Activated CD4-positive, alpha-beta memory T cell treated with anti-CD3 and anti-CD28 coated beads, Interleukin-2, amount 10 ng/mL, durations not matched to agents 7 days and 5 days (primary cell): ENCODE measurements at regions not wholly inside any gene's neighbourhood (a gene's known extent, or its start where the extent isn't known, plus 50 kb on each side); places are given as distances from the start of the nearest gene placed in this dataset.

Experiments used
- CTCF ChIA-PET: fragments of 350-600 bp; sonication (Branson Sonifier 250); formaldehyde crosslinking; loops from one replicate; lab custom pipeline; 2021; ENCODE audit warnings: antibody characterized with exemption, inconsistent platforms; lab: Charles Lee
- POLR2A ChIA-PET: fragments of 350-600 bp; sonication (Branson Sonifier 250); formaldehyde crosslinking; loops from one replicate; lab custom pipeline; 2021; ENCODE audit warnings: antibody characterized with exemption; lab: Charles Lee
- DNase-seq: peaks from one replicate; pipeline ENCODE4 v3.0.0-alpha.2; 2020
- H3K27ac Mint-ChIP-seq: one replicate; pipeline ENCODE4 v1.8.0; 2021; ENCODE audit warnings: mild to moderate bottlenecking, mixed read lengths
- H3K27me3 Mint-ChIP-seq: one replicate; pipeline ENCODE4 v1.8.0; 2021; ENCODE audit warnings: mixed read lengths
- H3K36me3 Mint-ChIP-seq: one replicate; pipeline ENCODE4 v1.8.0; 2021; ENCODE audit warnings: low read depth, mixed read lengths
- H3K4me1 Mint-ChIP-seq: one replicate; pipeline ENCODE4 v1.8.0; 2021; ENCODE audit warnings: mixed read lengths
- H3K4me3 Mint-ChIP-seq: one replicate; pipeline ENCODE4 v1.8.0; 2021; ENCODE audit warnings: mild to moderate bottlenecking, mixed read lengths
- H3K9me3 Mint-ChIP-seq: one replicate; pipeline ENCODE4 v1.8.0; 2021; ENCODE audit warnings: mixed read lengths

- CTCF ChIA-PET: no interaction called here
- DNase-seq: no peak
- Mint-ChIP-seq H3K4me1 (no peaks in the 10 kb centered on the region), H3K4me3 (no peak overlapping the region), H3K36me3 (no peaks in the 10 kb centered on the region), H3K9me3 (peaks cover 4% of the 10 kb centered on the region), H3K27me3 (no peaks in the 10 kb centered on the region), H3K27ac (no peak overlapping the region)
- POLR2A ChIA-PET: no interaction called here
Measured at GRCh38 chr3:192013110-192013509, 552.1 kb downstream of the PYDC2 start.

DNA sequence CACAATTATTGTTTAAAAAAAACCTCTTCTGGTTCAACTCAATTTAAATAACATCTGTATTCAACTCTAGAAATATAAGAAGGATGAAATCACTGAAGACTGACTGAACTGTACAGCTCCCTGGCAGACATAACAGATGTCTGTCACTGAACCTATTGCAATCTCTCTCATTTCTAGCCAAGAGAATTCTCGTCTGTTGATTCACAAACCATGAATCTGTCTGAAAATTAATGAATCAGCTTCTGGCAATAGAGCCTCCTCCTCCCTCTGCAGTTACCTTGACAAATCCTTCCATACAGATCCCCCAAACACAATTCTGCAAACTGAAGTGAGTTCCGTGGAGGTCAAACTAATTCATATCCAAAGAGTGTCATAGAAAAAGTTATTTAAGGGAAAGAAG lies 561.4 kb downstream of the PYDC2 start:
- Mint-ChIP-seq H3K9me3 (peaks cover 3% of the 10 kb centered on the region), H3K36me3 (no peaks in the 10 kb centered on the region), H3K27me3 (no peaks in the 10 kb centered on the region), H3K4me3 (no peak overlapping the region), H3K4me1 (no peaks in the 10 kb centered on the region), H3K27ac (no peak overlapping the region)
- no peak for DNase-seq
- CTCF ChIA-PET: no interaction called here
- POLR2A ChIA-PET: no interaction called here

DNA sequence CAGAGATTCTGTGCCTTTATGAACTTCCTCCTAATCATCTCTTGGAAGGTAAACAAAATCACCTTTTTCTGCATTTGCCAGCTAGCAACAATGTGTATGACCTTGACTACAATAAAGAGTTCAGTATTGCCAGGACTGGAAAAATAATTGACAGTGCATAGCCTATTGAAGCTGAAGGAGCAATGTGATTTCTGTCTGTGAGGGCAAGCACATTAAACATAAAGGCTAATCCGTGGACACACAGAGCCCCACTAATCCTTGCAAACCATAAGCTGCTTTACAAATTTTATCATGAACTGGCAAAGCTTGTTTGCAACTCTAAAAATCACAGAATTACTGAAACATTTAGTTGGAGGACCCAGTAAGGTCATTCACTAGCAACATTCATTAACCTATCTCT lies 563.8 kb downstream of the PYDC2 start:
- H3K4me1 Mint-ChIP-seq: no peaks in the 10 kb centered on the region
- peaks cover 3% of the 10 kb centered on the region for H3K9me3 Mint-ChIP-seq
- DNase-seq: no peak
- no peaks in the 10 kb centered on the region for H3K36me3 Mint-ChIP-seq
- no peak overlapping the region for H3K27ac Mint-ChIP-seq
- H3K4me3 Mint-ChIP-seq: no peak overlapping the region
- H3K27me3 Mint-ChIP-seq: no peaks in the 10 kb centered on the region
- CTCF ChIA-PET: no interaction called here
- POLR2A ChIA-PET: no interaction called here

GRCh38 chr3:192026661-192027060 lies 565.7 kb downstream of the PYDC2 start:
- POLR2A ChIA-PET: no interaction called here
- no peak overlapping the region for H3K4me3 Mint-ChIP-seq
- H3K27ac Mint-ChIP-seq: no peak overlapping the region
- peaks cover 3% of the 10 kb centered on the region for H3K9me3 Mint-ChIP-seq
- no peak for DNase-seq
- CTCF ChIA-PET: no interaction called here
- H3K27me3 Mint-ChIP-seq: no peaks in the 10 kb centered on the region
- H3K36me3 Mint-ChIP-seq: no peaks in the 10 kb centered on the region
- H3K4me1 Mint-ChIP-seq: no peaks in the 10 kb centered on the region

GRCh38 chr3:192031941-192032340 lies 571.0 kb downstream of the PYDC2 start:
- no peaks in the 10 kb centered on the region for H3K4me1 Mint-ChIP-seq
- H3K27ac Mint-ChIP-seq: no peak overlapping the region
- H3K27me3 Mint-ChIP-seq: no peaks in the 10 kb centered on the region
- DNase-seq: no peak
- CTCF ChIA-PET: no interaction called here
- no peaks in the 10 kb centered on the region for H3K36me3 Mint-ChIP-seq
- H3K4me3 Mint-ChIP-seq: no peak overlapping the region
- POLR2A ChIA-PET: no interaction called here
- H3K9me3 Mint-ChIP-seq: peaks cover 4% of the 10 kb centered on the region

GRCh38 chr3:192033246-192033645 lies 572.3 kb downstream of the PYDC2 start:
- CTCF ChIA-PET: no interaction called here
- POLR2A ChIA-PET: no interaction called here
- Mint-ChIP-seq H3K4me3 (no peak overlapping the region), H3K27ac (no peak overlapping the region), H3K9me3 (peaks cover 4% of the 10 kb centered on the region), H3K4me1 (no peaks in the 10 kb centered on the region), H3K36me3 (no peaks in the 10 kb centered on the region), H3K27me3 (no peaks in the 10 kb centered on the region)
- no peak for DNase-seq

DNA sequence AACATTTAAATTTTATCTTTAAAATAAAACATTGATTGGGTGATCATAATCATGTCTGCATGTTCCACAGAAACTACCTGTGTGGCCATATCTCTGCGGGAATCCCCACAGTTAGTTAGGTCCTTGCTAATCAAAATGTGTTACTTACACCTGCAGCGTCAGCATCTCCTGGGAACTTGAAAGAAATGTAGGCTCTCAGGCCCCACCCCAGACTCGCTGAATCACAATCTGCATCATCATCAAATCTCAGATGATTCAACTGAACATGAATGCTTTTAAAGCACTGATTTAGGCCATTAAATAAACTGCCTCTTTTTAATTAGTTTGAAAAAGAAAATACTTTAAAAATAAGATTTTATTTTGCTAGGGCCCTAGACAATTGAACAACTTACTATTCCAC lies 577.8 kb downstream of the PYDC2 start:
- Mint-ChIP-seq H3K9me3 (peaks cover 4% of the 10 kb centered on the region), H3K4me1 (no peaks in the 10 kb centered on the region), H3K27ac (no peak overlapping the region), H3K27me3 (no peaks in the 10 kb centered on the region), H3K36me3 (no peaks in the 10 kb centered on the region), H3K4me3 (no peak overlapping the region)
- ChIA-PET CTCF (no interaction called here), POLR2A (no interaction called here)
- DNase-seq: no peak

- DNase-seq: no peak
- H3K4me1 Mint-ChIP-seq: no peaks in the 10 kb centered on the region
- CTCF ChIA-PET: no interaction called here
Measured at GRCh38 chr3:192039593-192039992, 578.6 kb downstream of the PYDC2 start.

GRCh38 chr3:192040282-192041043 lies 579.5 kb downstream of the PYDC2 start:
- no peak for DNase-seq
- ChIA-PET CTCF (no interaction called here), POLR2A (no interaction called here)
- H3K36me3 Mint-ChIP-seq: no peaks in the 10 kb centered on the region
- H3K4me3 Mint-ChIP-seq: no peak overlapping the region
- no peaks in the 10 kb centered on the region for H3K27me3 Mint-ChIP-seq
- peaks cover 7% of the 10 kb centered on the region for H3K9me3 Mint-ChIP-seq
- H3K27ac Mint-ChIP-seq: no peak overlapping the region
- H3K4me1 Mint-ChIP-seq: no peaks in the 10 kb centered on the region

More at GRCh38 chr3:192039593-192039992, 578.6 kb downstream of the PYDC2 start:
- Mint-ChIP-seq H3K27ac (no peak overlapping the region), H3K4me3 (no peak overlapping the region), H3K36me3 (no peaks in the 10 kb centered on the region), H3K9me3 (peaks cover 2% of the 10 kb centered on the region), H3K27me3 (no peaks in the 10 kb centered on the region)
- POLR2A ChIA-PET: no interaction called here

- POLR2A ChIA-PET: no interaction called here
- H3K27ac Mint-ChIP-seq: no peak overlapping the region
- no peak for DNase-seq
Measured at GRCh38 chr3:192042116-192042515, 581.2 kb downstream of the PYDC2 start.

GRCh38 chr3:192054881-192055280 lies 593.9 kb downstream of the PYDC2 start:
- H3K27me3 Mint-ChIP-seq: no peaks in the 10 kb centered on the region
- CTCF ChIA-PET: no interaction called here
- H3K4me1 Mint-ChIP-seq: no peaks in the 10 kb centered on the region
- no peak overlapping the region for H3K27ac Mint-ChIP-seq
- POLR2A ChIA-PET: no interaction called here
- no peak overlapping the region for H3K4me3 Mint-ChIP-seq
- no peak for DNase-seq
- no peaks in the 10 kb centered on the region for H3K36me3 Mint-ChIP-seq
- no peaks in the 10 kb centered on the region for H3K9me3 Mint-ChIP-seq

More at GRCh38 chr3:192042116-192042515, 581.2 kb downstream of the PYDC2 start:
- no peaks in the 10 kb centered on the region for H3K27me3 Mint-ChIP-seq
- no peaks in the 10 kb centered on the region for H3K4me1 Mint-ChIP-seq
- CTCF ChIA-PET: no interaction called here
- peaks cover 7% of the 10 kb centered on the region for H3K9me3 Mint-ChIP-seq
- no peaks in the 10 kb centered on the region for H3K36me3 Mint-ChIP-seq
- H3K4me3 Mint-ChIP-seq: no peak overlapping the region

DNA sequence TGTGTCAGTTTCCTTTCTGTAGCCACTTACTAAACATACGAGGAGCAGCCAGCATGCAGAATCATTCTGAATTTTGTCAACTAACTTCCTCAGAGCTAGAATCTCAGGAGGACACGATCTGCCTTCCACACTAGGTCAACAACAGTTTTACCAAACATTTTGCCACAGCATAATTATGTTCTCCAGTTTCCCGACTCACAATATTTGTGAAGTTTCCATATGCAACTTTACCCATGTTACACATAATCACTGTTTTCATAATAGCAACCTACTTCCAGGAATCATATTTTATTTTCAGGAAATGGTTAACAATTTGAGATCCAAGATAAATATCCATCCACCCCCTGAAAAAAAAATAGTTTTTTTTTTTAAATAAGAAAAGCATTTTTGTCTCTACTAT lies 595.0 kb downstream of the PYDC2 start:
- no peaks in the 10 kb centered on the region for H3K4me1 Mint-ChIP-seq
- ChIA-PET POLR2A (no interaction called here), CTCF (no interaction called here)
- no peak overlapping the region for H3K27ac Mint-ChIP-seq
- H3K9me3 Mint-ChIP-seq: peaks cover under 1% of the 10 kb centered on the region
- no peak for DNase-seq
- no peaks in the 10 kb centered on the region for H3K27me3 Mint-ChIP-seq
- H3K36me3 Mint-ChIP-seq: no peaks in the 10 kb centered on the region
- no peak overlapping the region for H3K4me3 Mint-ChIP-seq

DNA sequence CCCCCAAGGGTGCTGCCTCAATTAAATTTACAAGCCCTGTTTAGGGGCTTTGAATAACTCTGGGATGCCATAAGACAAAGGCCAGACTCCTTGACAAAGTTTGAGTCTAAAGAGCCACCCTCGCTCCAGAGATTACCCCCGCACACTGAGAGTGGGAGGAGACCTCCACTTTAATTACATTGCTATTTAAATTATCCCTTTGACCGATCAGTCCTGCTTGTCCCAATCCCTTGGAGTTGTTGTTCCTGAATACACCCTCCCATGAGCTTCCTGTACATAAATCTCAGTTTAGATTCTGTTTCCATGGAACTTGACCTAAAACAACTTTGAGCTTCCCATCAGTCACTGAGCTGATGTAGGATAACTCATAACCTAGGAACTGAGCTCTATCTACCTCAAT lies 596.3 kb downstream of the PYDC2 start:
- peaks cover 2% of the 10 kb centered on the region for H3K9me3 Mint-ChIP-seq
- no peaks in the 10 kb centered on the region for H3K4me1 Mint-ChIP-seq
- H3K27ac Mint-ChIP-seq: no peak overlapping the region
- ChIA-PET CTCF (no interaction called here), POLR2A (no interaction called here)
- no peak overlapping the region for H3K4me3 Mint-ChIP-seq
- H3K36me3 Mint-ChIP-seq: no peaks in the 10 kb centered on the region
- no peak for DNase-seq
- no peaks in the 10 kb centered on the region for H3K27me3 Mint-ChIP-seq

GRCh38 chr3:192060160-192060781 lies 599.3 kb downstream of the PYDC2 start:
- Mint-ChIP-seq H3K9me3 (peaks cover 4% of the 10 kb centered on the region), H3K27me3 (no peaks in the 10 kb centered on the region), H3K4me3 (no peak overlapping the region), H3K4me1 (no peaks in the 10 kb centered on the region), H3K36me3 (no peaks in the 10 kb centered on the region), H3K27ac (no peak overlapping the region)
- POLR2A ChIA-PET: no interaction called here
- no peak for DNase-seq
- CTCF ChIA-PET: no interaction called here
